ENCODE measurements at regions not wholly inside any gene's neighbourhood (a gene's known extent, or its start where the extent isn't known, plus 50 kb on each side); places are given as distances from the start of the nearest gene placed in this dataset.

DNA sequence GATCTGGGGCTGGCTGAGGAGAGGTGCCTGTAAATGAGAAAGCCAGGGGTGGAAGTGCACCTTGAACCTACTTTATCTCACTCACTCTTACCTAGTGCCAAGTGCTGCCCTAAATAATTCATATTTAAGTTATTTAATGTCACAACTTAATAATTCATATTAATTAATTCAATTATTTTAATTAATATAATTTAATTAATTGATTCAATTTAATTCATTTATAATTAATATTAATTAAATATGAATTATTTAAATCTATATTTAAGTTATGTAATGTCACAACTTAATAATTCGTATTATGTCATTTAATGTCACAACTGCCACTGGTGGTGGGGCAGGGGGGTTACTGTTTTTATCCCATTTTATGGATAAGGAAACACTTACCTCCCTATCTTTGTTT lies 361.6 kb upstream of the RUNX1 start:
- TF ChIP-seq, protein P1, sequence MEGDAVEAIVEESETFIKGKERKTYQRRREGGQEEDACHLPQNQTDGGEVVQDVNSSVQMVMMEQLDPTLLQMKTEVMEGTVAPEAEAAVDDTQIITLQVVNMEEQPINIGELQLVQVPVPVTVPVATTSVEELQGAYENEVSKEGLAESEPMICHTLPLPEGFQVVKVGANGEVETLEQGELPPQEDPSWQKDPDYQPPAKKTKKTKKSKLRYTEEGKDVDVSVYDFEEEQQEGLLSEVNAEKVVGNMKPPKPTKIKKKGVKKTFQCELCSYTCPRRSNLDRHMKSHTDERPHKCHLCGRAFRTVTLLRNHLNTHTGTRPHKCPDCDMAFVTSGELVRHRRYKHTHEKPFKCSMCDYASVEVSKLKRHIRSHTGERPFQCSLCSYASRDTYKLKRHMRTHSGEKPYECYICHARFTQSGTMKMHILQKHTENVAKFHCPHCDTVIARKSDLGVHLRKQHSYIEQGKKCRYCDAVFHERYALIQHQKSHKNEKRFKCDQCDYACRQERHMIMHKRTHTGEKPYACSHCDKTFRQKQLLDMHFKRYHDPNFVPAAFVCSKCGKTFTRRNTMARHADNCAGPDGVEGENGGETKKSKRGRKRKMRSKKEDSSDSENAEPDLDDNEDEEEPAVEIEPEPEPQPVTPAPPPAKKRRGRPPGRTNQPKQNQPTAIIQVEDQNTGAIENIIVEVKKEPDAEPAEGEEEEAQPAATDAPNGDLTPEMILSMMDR (IDR thresholded peaks at IDR 0.05; ENCODE audit: insufficient read depth, low read length), result no peak
- TF ChIP-seq POLR2AphosphoS5 (IDR thresholded peaks at IDR 0.05; ENCODE audit: low read depth), result no peak
- TF ChIP-seq SPI1 (IDR thresholded peaks at IDR 0.05; ENCODE audit: borderline replicate concordance, low read depth), result no peak

Measured in HL-60 (cell line).